ENCODE measurements at regions not wholly inside any gene's neighbourhood (a gene's known extent, or its start where the extent isn't known, plus 50 kb on each side); places are given as distances from the start of the nearest gene placed in this dataset.

DNA sequence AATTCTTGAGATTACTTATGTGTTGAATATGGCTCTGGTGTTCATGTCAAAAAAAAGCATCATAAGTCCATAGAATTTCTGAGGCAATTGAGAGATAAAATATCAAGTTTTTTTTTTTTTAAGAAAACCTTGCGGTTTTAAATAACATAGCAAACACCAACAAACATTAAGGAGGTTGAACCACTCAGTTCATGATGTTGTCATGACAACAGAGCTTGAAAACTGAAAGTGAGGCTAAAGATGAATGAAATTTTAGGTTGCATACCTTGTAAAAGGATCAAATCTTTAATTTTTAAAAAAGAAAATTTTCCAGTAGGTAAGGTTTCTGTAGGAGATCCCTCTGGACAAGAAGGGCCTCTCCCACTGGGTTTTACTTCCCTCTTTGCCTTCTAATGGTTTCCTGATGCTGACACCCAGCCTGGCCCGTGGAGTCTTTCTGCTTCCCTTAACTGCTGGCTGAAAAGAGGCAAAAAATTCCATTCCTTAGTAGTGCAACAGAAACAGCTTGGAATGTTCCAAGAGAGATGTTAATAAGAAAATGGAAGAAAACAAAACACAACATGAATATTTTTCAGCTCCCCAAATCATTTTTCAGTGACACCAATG, 60.0 kb upstream of the FER start:
- TF ChIP-seq, protein P1, sequence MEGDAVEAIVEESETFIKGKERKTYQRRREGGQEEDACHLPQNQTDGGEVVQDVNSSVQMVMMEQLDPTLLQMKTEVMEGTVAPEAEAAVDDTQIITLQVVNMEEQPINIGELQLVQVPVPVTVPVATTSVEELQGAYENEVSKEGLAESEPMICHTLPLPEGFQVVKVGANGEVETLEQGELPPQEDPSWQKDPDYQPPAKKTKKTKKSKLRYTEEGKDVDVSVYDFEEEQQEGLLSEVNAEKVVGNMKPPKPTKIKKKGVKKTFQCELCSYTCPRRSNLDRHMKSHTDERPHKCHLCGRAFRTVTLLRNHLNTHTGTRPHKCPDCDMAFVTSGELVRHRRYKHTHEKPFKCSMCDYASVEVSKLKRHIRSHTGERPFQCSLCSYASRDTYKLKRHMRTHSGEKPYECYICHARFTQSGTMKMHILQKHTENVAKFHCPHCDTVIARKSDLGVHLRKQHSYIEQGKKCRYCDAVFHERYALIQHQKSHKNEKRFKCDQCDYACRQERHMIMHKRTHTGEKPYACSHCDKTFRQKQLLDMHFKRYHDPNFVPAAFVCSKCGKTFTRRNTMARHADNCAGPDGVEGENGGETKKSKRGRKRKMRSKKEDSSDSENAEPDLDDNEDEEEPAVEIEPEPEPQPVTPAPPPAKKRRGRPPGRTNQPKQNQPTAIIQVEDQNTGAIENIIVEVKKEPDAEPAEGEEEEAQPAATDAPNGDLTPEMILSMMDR (IDR thresholded peaks at IDR 0.05): no peak
- no peak for TF ChIP-seq ZFX (IDR thresholded peaks at IDR 0.05; ENCODE audit: borderline replicate concordance)

All from 22Rv1 (cell line).